ENCODE measurements at regions not wholly inside any gene's neighbourhood (a gene's known extent, or its start where the extent isn't known, plus 50 kb on each side); places are given as distances from the start of the nearest gene placed in this dataset.

DNA sequence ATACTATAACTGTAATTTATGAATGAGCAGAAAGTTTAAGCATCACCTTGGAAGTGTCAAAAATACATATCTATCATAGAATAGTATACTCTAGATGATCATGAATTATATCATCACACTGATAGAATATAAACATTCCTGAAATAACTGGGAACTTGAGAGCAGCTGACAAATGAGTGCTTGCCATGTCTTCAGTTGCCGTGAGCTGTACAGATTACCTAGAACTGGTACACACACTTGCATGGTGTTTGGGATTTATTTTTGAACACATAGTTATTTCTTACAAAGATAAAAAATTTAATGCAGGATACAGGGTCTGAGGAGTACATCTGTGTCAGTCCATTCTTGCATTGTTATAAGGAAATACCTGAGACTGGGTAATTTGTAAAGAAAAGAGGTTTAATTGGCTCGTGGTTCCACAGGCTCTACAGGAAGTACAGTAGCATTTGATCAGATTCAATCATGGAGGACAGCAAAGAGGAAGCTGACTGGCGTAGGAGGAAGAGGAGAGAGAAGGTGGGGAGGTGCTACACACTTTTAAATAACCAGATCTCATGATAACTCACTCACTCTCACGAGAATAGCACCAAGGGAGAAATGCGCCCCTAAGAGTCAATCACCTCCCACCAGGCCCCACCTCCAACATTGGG lies 60.4 kb upstream of the MBNL2 start:
- Histone ChIP-seq H3K27me3 (ENCODE audit: control insufficient read depth, insufficient read depth, low read length) (no peaks in the 10 kb centered on the region; the same call in 1 of the 2 replicates), H3K27ac (ENCODE audit: low read depth, low read length) (no peak overlapping the region), H3K4me1 (ENCODE audit: control insufficient read depth, insufficient read depth, low read length) (no peaks in the 10 kb centered on the region), H3K9me3 (ENCODE audit: control insufficient read depth, insufficient read depth, low read depth, low read length) (no peaks in the 10 kb centered on the region), H3K9ac (ENCODE audit: low read length) (no peak overlapping the region), H3K4me3 (ENCODE audit: low read depth, low read length) (no peak overlapping the region), H3K36me3 (ENCODE audit: control insufficient read depth, insufficient read depth, low read length) (no peaks in the 10 kb centered on the region)

GRCh38 chr13:97165502-97166425 lies 56.4 kb upstream of the MBNL2 start:
- Histone ChIP-seq H3K4me1 (ENCODE audit: control insufficient read depth, insufficient read depth, low read length) (no peaks in the 10 kb centered on the region), H3K27ac (ENCODE audit: low read depth, low read length) (no peak overlapping the region), H3K36me3 (ENCODE audit: control insufficient read depth, insufficient read depth, low read length) (no peaks in the 10 kb centered on the region), H3K9ac (ENCODE audit: low read length) (no peak overlapping the region), H3K9me3 (ENCODE audit: control insufficient read depth, insufficient read depth, low read depth, low read length) (no peaks in the 10 kb centered on the region), H3K4me3 (ENCODE audit: low read depth, low read length) (no peak overlapping the region), H3K27me3 (ENCODE audit: control insufficient read depth, insufficient read depth, low read length) (no peaks in the 10 kb centered on the region; the same call in 1 of the 2 replicates)

DNA sequence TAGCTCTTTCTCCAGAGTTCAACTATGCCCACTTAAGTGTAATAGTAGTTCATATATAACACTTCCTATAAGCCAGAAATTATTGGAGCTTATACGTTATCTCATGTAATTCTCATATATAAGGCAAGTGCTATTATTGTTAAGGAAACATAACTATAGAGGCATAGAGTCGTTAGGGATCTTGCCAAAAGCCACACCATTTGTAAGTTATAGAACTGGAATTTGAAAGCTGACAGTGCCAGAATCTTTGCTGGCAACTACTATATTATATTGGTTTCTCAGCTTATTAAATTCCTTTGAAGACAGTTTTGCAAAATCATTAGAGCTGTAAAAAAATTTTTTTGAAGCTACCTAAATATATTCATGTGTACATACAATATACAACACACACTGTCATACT lies 51.0 kb upstream of the MBNL2 start:
- no peak overlapping the region for H3K9ac ChIP-seq (ENCODE audit: low read length)
- no peaks in the 10 kb centered on the region for H3K9me3 ChIP-seq (ENCODE audit: control insufficient read depth, insufficient read depth, low read depth, low read length)
- no peak overlapping the region for H3K27ac ChIP-seq (ENCODE audit: low read depth, low read length)
- no peaks in the 10 kb centered on the region for H3K36me3 ChIP-seq (ENCODE audit: control insufficient read depth, insufficient read depth, low read length)
- no peaks in the 10 kb centered on the region for H3K4me1 ChIP-seq (ENCODE audit: control insufficient read depth, insufficient read depth, low read length)
- peaks cover 4% of the 10 kb centered on the region for H3K27me3 ChIP-seq (ENCODE audit: control insufficient read depth, insufficient read depth, low read length)
- H3K4me3 ChIP-seq (ENCODE audit: low read depth, low read length): no peak overlapping the region
